Limb (tissue), 2 donors: ENCODE measurements at regions not wholly inside any gene's neighbourhood (a gene's known extent, or its start where the extent isn't known, plus 50 kb on each side); places are given as distances from the start of the nearest gene placed in this dataset.

Source experiments
- DNase-seq, 2 donors: peaks; one replicate each; pipeline ENCODE4 v3.0.0-alpha.2; 2016; ENCODE audit errors: extremely low spot score in 2 of 2

DNA sequence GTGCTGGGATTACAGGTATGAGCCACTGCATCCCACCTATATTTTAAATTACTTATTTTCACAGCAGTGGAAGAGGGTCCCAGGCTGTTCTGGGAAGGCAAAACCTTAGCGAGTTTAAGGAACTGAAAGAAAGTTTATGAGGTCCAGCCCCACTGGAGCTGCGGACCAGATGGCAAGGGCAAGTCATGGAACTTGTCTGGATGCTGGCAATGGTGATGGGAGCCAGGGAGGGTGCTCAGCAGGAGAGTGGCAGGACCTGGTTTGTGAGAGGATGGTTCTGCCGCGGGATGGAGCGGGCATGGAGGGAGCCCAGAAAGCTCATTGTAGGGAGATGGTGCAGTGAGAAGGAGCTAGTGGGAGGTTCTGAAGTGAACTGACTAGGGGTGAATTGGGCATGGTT is 50.6 kb upstream of the SLC45A1 start:
- no peak for DNase-seq

DNA sequence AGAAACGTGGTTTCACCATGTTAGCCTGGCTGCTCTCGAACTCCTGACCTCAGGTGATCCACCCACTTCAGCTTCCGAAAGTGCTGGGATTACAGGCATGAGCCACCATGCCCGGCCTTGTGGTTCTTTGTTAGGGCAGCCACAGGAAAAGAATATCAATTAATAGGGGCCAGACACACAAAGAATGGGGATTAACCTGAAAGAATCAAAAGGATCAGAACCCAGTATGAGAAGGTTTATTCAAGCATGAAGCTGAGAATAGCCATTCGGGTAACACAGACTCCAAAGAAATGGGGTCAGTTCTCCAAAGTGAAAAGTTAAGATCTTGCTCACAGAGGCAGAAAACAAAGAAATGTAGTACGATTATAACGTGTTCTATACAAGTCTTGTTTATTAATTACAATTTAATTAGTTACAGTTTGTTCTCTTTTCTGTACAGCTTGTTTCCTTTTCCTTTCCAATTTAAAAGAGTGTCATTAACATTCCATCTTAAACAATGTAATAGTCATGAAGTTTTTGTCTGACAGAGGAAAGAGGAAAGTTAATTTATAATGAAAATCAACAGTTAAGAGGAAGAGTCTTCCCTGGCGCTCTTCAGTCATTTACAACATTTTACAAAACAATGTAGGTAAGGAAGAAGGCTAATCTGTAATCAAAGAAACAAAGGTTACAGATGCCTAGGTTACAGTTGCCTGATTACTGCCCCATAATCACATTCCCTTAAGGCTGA is 51.3 kb upstream of the SLC45A1 start:
- no peak for DNase-seq

DNA sequence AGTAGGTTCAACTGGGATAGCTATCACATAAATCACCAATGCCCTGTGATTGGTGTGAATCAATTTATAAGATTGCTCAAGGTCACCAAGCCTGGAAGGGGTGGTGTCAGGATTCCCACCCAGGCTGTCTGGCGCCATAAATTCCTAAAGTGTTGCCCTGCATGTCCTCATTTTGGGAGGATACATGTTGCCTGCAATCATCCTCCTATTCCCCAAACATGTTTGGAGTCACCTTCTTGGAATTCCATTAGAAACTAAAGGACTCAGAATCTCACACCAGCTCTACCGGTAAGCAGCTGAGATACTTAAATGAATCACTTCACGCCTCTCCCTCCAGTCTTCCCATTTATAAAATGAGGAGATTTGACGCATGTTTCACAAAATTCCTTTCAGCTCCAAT is 54.1 kb upstream of the SLC45A1 start:
- DNase-seq = no peak

DNA sequence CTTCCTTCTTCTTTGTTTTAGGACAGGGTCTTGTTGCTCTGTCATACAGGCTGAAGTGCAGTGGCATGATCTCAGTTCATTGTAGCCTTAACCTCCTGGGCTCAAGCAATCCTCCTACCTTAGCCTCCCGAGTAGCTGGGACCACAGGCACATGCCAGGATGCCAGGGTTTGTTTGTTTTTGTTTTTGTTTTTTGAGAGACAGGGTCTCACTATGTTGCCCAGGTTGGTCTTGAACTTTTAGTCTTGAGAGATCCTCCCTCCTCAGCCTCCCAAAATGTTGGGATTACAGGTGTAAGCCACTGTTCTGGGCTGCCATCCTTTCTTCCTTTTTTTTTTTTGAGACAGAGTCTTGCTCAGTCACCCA is 56.5 kb upstream of the SLC45A1 start:
- no peak for DNase-seq

DNA sequence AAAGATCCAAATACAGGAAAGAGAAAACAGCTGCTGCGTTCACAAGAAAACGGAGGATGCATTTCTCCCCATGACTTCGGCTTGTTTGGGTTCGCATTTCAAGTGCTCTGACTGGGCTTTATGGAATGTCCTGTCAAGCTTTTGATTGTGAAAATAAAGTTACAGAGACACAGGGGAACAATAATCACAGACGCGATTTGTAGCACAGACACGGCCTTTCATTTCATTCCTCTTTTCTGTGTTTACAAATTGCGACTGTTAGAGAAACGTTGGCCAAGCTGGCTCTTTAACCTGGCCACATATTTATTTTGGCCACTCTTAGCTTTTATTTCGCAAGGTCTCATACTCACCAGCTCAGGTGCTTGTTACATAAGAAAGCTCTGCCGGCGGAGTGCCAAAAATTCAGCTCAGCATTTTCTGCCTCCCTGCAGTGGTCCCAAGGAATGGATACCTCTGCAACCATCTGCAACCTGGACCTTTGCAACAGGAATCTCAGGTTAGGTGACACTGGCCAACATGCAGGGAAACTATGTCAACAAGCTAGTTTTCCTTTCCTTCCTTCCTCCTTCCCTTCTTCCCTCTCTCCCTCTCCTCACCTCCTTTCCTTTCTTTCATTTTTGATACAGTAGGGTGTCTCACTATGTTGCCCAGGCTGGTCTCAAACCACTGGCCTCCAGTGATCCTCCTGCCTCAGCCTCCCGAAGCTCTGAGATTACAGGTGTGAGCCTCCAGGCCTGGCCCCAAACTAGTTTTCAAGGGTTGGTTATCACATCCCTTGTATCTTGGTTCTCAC is 58.2 kb upstream of the SLC45A1 start:
- DNase-seq = no peak

DNA sequence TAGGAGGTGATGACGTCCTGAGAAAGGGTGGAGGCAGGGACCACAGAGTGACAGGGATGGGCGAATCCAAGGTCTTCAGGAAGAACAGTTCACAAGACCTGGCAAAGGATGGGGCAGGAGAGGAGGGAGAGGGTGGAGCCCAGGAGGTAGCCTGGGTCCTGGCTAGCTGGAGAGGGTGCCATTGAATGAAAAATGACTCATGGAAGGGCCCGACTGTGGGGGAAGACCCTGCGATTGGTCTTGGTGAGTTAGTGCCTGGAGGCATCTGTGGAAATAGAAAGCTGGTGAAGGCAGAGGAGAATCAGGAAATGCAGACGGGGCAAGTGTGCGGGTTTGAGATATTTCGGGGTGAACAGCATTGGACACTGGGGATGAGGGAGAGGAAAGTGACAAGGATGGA is 60.3 kb upstream of the SLC45A1 start:
- DNase-seq = no peak

DNA sequence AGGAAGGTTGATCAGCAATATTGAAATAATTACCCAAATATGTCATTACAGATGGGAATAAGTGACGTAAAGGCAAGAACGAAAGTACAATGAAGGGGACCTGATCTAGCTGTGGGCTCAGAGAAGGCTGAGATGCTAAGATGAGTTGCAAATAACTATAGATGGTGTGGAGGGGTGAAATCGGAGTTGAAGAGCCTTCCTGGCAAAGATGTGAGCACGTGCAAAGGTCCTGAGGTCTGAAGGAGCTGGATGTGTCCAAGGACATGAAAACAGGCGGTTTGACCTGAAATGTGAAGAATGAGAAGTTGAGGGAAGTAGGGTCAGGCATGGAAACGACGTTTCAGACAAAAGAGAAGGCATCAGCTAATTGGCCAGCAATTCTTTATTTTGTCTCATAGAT is 61.6 kb upstream of the SLC45A1 start:
- no peak for DNase-seq

DNA sequence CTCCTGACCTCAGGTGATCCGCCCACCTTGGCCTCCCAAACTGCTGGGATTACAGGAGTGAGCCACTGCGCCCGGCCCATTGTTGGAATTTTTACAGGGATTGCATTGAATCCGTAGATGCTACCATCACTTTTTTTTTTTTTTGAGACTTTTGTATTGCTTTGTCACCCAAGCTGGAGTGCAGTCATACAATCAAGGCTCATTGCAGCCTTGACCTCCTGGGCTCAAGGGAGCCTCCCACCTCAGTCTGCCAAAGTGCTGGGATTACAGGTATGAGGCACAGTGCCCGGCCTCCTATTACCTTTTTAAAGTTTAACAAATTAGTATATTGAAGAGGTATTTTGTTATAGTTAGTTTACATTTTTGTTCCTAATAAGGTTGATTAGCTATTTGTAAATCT is 62.2 kb upstream of the SLC45A1 start:
- no peak for DNase-seq

DNA sequence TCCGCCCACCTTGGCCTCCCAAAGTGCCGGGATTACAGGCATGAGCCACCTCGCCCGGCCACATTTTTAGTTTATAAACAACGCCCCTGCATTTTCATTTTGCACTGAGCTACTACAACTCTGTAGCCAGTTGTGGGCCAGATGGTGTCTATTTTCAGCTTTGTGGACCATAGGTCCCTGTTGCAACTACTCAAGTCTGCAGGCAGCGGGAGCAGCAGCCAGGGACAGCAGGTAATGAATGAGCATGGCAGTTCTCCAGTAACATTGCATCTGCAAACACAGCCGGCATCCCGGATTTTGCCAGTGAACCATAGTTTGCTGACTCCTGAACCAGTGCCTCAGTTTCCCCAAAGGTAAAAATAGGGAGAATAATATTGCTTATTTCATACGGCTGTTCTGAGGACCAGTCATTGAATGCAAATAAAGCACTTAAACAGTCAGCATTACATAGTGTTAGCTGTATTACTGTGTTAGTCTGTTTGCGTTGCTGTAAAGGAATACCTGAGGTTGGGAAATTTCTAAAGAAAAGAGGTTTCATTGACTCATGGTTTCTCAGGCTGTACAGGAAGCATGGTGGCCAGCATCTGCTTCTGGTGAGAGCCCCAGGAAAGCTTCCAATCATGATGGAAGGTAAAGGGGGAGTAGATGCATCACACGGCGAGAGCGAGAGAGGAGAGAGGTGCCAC is 65.5 kb upstream of the SLC45A1 start:
- no peak for DNase-seq

DNA sequence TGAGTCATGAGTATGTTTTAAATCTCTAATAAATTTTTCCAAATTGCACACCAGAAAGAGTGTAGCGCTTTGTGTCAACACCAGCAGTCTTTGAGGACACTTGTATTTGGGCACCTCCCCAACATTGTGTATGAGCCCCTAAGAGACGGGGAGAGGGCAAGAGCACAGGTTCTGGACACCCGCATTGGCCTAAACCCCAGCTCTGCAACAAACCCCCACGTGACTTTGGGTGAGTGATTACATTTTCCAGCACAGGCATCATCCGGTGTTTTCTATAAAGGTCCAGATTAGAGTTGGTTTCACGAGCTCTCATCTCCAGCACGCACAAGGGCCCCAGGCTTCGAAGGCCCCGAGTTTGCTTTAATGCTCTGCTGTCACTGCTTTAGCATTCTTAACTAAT is 66.3 kb upstream of the SLC45A1 start:
- no peak for DNase-seq

DNA sequence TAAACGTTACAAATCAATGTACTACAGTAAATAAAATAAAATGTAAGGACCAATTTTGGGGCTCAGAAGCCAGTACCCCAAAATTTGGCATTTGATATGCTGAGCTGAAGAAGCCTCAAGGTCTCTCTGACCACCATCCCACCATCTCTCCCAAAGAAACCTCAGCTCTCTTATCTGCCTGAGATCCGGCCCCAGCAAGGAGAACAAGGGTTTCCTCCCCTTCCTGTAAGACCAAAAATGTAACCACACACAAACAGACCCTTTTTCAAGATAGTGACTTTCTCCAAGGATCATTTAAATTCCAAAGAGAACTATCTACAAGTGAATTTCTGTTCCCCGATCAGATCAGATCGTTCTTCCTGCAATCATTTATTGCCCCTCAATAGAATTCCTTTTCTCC is 68.1 kb upstream of the SLC45A1 start:
- DNase-seq = no peak

DNA sequence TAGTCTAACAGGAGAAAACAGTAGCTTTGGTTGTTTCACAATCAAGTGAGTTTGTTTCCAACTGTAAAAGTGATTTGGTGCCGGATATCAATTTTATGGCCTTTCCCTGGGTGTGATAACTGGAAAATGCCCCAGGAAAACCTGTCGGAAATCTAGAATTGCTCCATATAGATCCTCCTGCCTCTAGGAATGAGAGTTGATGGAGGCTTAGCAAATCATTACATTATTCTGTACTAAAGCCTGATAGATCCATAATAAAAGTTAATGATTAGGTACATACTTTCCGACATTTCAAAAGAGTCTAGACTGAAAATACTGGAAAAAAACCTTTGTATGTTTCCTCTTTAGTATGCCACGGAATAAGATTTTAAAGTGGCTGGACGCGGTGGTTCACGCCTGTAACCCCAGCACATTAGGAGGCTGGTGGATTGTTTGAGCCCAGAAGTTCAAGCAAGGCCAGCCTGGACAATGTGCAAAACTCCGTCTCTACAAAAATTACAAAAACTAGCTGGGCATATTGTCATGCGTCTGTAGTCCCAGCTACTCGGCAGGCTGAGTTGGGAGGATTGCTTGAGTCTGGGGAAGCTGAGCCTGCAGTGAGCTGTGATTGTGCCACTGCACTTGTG is 70.0 kb upstream of the SLC45A1 start:
- DNase-seq = no peak

DNA sequence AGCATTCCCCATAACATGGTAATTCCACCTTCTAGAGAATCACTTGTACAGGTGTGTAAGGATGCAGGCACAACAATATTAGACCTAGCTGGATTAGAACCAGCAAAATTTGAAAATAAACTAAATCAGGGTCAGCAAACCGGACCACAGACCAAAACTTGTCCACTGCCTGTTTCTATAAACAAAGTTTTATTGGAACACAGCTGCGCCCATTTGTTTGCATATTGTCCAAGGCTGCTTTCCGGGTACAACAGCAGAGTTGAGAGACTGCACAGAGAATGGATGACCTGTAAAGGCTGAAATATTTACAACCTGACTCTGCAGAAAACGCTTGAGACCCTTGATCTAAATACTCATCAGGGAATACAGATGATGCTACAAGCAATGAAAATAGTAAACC is 73.6 kb upstream of the SLC45A1 start:
- DNase-seq = no peak

DNA sequence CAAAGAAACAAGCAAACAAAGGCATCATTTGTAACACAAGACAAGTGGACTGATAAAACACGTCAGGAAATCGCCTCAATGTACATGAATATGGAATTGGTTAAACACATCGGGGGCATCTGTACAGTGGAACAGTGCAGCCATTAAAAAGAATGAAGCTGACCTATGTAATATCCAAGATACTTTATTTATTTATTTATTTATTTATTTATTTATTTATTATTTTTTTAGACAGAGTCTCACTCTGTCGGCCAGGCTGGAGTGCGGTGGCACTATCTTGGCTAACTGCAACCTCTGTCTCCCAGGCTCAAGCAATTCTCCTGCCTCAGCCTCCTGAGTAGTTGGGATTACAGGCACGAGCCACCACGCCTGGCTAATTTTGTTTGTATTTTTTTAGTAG is 75.4 kb upstream of the SLC45A1 start:
- DNase-seq = no peak

DNA sequence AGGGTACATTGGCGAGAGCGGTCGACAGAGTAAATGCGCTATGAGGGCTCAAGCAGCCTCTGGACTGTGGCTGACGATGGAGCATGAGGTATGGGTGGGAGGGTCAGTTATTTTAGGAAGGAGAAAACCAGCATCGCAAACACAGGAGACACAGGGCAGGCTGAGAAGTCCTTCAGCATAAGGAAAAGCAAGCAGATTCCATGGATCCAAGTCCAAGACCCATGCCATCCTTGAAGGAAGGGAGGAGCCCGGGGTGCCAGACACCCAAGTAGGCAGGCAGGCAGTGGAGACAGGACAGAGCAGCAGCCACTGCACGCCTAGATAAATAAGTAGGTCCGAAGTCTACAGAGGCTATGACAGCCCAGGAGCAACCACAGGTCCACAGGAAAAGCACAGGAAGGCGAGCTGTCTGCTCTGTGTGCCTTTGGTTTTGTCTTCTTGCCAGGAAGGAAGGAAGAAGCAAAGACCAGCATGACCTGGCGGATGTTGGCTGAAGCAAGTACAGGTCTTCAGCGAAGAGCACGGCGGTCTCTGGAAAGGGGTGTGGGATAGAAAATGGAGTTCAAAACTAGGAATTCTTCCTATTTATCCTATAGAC is 76.4 kb upstream of the SLC45A1 start:
- no peak for DNase-seq

DNA sequence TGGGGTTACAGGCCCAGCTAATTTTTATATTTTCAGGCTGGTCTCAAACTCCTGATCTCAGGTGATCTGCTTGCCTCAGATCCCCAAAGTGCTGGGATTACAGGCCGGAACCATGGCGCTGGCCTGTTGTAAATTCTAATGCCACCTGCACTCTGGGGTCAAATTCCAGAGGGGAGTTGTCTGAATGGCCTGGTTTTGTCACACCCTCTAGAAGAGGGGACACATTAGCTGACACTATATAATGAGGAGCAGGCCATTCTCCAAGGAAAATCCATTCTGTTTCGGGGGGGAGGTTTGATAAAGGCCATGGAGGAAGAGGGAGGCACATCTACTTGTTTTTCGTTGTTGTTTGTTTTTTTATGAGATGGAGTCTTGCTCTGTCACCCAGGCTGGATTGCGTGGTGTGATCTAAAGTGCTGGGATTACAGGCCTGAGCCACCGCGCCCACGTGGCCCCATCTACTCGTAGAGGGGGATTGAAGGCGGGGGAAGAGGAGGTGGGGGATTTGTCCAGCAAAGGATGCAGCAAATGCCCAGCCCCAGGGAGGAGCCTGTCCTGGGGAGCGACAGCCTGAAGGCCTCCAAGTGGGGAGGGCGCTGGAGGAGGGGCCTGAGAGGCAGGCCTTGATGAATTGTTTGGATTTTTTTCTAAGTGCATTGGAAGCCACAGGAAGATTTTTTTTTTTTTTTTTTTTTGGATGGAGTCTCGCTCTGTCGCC is 78.4 kb upstream of the SLC45A1 start:
- DNase-seq = no peak

DNA sequence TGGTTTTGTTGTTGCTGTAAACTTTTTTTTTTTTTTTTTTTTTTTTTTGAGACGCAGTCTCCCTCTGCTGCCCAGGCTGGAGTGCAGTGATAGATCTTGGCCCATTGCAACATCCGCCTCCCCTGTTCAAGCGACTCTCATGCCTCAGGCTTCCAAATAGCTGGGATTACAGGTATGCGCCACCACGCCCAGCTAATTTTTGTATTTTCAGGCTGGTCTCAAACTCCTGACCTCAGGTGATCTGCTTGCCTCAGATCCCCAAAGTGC is 78.9 kb upstream of the SLC45A1 start:
- no peak for DNase-seq

DNA sequence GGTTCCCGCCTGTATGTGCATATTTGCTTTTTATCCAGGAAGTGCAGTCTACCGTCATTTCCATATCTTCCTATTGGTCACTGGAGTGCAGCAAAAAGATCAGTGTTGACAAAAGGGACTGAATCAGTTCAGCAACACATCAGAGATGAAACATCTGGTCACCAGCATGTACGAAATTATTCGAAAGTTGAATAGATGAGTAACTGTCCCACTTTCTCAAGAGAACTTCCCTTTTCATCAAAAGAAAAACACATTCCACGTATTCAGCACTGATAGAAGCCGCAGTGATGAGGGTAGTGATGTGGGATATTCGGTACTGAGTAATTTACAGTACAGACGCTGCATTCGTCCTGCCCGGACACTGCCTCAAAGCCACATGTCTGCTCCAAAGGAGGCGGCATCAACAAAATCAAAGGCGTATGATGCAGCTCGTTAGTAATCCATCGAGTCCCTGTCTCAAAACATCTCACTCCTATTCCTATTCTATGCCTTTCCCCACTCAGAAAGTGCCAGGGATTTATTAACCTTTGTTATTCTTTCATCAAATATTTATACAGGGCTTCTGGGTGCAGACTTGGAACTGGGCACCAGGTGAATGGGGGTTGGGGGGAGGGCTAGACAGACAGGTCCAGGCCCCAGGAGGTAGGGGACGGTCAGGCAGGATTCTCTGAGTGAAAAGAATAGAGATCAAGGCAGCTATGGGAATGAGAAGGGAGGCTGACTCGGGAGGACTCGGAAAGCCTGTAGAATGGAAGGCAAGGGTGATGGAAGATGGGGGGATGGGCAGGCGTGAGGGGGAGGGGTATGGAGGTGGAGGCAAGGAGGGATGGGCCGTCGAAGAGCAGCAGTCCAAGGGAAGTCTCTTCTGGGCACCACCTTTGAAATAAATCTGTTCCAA is 79.5 kb upstream of the SLC45A1 start:
- DNase-seq = no peak

DNA sequence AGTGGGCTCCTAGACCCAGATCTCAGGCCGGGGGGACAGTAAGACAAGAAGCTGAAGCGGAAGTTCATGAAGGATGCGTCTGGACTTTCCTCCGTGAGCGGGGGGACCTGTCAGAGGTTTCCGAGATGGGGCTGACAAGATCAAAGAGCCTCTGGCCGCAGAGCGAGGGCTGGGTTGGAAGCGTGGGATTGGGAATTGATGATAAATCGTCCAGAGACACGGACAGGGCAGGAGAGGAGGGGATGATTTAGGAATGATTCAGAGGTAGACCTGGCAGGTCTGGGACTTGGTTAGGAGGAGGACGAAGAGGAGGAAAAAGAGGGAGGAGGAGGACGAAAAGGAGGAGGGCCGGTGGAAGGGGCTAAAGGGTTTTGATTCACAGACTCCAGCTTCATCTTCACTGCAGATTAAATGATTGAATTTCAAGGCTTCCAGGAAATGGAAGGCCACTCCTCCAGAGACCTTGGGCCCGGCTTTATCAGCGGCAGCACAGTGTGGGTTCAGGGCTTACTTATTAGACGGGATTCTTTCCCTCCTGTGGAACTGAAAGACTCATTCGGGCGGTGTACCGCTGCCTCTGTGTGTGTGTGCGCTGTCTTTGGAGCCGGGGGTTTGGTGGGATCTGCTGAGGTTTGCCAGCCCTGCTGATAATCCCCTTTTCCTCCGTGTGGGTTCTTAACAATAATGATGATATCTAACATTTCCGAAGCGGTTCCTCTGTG is 85.7 kb upstream of the SLC45A1 start:
- no peak for DNase-seq

DNA sequence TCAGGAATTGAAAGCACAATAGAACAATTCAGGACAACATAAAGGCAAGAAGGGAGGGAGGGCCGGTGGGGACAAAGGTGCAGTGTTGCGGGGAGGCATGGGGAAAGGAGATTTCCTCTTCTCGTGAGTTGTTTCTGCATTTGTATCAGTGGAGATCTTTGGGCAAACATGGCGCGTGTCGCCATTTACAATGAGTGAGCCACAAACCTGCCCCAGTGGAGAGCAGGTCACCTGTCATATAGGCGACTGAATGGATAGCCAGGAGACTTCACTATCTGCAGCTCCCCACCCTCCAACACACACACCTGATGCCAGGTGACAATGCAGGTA is 87.7 kb upstream of the SLC45A1 start:
- no peak for DNase-seq
